ENCODE measurements at regions not wholly inside any gene's neighbourhood (a gene's known extent, or its start where the extent isn't known, plus 50 kb on each side); places are given as distances from the start of the nearest gene placed in this dataset.
A peak's percentile ranks its signal among the peaks of the same experiment; 100 is the strongest.
"Not testable (repeated sequence)": the region's sequence is repeated elsewhere in the genome, so short reads cannot be mapped to it uniquely, and the experiment has no call there.

DNA sequence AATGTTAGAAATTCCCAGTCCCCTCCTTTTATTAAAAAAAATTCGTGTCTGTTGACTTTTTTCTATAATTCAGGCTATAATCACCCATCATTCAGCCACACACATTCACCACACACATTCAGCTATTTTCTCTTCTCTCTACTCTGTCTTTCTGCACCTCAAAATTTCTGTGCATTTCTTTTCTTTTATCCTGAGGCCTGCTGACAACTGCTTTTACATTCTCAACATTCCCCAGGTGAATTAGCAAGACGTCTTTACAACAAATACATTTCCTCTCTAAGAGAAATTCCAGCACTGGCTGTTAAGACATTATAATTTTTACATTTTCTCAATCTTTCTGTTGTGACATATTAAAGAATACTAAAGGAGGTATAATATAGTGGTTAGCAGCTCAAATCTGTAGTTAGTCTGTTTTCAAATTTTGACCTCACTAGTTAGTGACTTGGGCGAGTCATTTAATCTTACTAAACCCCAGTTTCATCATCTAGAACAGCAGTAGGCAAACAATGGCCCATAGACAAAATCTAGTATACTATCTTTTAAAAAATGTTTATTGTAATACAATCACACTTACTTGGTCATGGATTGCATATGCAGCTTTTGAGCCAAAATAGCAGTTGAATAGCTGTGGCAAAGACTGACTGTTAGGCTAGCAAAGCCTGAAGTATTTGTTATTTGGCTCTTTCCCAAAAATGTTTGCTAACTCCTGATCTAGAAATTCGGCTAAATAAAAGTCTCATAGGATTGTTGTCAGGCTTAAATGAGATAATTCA lies 350.7 kb downstream of the NSUN3 start:
- peak; percentile 72 for DNase-seq (ENCODE audit: low read depth)

DNA sequence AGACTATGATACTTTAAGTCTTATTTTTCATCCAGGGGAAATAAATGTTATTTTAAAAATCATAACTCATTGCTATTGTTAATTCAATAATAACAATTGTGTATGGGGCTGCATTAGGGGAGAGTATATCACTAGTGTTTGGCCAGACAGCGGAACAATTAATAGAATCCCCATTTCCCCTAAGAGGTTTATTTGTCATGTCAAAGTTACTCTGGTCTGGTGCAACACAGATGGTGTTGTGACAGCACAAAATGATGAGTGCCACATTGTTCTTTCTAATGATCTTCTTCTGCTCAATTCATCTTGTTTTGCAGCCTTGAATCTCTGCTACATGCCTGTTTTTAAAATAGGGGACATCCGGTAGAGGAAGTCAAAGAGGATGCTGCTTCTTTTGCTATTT lies 351.6 kb downstream of the NSUN3 start:
- no peak for DNase-seq (ENCODE audit: low read depth)

GRCh38 chr3:94416768-94417167 lies 353.9 kb downstream of the NSUN3 start:
- DNase-seq (ENCODE audit: low read depth): peak; percentile 45

DNA sequence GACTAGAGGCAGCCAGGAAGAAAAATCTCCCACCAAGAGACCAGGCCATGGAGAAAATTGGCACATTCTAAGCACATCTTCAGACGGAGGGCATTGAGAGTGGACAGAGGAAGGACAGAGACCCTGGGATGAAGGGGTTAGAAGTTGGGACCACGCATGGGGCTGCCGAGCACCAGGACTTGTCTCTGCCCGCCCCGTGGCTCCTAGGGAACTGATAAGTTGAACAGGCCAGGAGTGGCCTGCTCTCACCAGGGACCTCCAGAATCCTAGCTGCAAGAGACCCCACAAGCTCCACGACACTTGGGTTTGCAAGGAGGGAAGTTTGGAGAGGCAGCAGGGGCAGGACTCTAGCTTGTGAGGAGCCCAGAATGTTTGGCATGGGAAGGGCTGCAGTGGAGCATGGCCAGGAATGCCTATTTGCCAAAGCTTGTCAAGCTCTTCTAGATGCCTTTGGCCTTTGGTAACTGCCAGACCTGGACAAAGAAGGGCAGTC lies 355.1 kb downstream of the NSUN3 start:
- DNase-seq (ENCODE audit: low read depth): no peak

- DNase-seq (ENCODE audit: low read depth): peak; percentile 45
These were observed 358.1 kb downstream of the NSUN3 start for GRCh38 chr3:94420931-94421330.

GRCh38 chr3:94423578-94423977 lies 360.7 kb downstream of the NSUN3 start:
- DNase-seq (ENCODE audit: low read depth): peak; percentile 34

GRCh38 chr3:94429517-94429916 lies 366.7 kb downstream of the NSUN3 start:
- peak; percentile 43 for DNase-seq (ENCODE audit: low read depth)

DNA sequence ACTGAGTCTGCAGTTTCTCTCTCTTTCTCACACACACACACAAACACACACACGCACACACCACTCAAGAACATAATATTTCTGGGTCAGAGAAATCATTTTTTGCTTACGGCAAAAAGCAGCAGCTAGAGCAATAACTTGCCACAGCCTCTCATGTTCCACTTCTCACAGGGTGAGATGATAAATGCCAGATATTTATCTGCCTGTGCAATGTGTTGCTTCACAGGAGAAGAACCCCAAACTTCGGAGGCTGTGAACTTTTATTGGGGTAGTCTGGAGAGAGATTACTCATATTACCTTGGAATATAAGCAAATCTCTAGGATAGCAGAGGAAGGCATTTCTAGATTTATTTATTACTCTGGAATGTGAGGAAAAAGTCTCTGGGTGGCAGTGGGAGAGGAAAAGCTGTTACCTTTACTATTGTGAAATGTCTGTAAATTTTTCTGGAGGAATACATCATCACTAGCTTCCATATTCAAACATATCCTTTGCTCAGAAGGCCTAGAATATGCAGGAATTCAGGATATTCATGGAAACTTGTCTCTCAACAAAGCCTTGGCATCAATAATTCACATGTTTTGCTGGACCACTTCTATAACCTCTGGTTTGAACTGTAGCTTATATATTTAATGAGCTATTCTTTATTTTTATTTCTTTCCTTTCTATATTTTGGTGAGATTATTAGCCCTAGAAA lies 369.2 kb downstream of the NSUN3 start:
- DNase-seq (ENCODE audit: low read depth): peak; percentile 3

DNA sequence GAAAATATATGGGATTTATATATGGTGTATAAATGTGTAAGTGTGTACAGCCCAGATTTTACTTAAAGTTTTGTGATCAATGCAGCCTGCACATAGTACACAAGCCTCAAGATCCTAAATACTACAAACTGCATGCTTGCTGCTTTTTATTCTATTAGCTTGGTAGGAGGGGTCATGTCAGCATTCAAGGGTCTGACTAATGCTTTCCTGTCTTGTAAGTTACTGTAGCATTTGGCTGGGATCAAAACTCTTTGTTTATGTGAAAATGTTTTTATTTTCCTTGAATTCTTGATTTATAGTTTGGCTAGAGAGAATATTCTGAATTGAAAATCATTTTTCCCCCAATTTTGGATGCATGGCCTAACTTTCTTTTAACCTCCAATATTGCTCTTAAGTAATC lies 370.9 kb downstream of the NSUN3 start:
- DNase-seq (ENCODE audit: low read depth): peak; percentile 37

DNA sequence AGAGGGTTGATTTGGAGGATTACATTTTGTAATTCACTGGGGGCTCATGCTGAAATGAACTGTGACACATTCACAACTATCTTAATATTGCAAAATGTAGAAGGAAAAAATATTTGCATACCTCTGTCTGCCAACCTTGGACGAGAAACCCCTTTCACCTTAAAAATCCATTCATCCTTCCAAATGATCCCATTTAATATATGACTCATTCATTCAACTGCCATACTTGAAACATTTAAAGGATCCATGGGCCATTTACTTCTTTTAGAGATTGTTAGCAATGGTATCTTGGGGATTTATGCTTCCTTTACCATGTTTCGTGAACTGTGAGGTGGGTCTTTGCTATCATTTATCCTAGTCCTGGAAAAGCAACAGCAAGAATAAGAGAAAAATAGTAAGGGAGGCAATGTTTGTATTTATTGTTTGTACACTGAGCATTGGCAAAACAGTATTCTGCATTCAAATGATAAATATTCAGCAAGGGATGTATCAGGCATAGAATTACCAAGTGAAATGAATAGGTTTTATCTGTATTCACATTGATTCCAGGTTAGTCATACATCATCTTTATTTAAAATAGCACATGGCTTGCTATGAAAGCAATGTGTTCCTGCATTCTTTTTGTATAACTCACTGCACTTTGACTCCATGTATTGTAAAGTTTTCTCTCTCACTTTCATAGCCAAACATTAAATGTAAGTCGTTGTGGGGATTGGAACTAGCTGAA lies 378.1 kb downstream of the NSUN3 start:
- DNase-seq (ENCODE audit: low read depth): peak; percentile 90

- DNase-seq (ENCODE audit: low read depth): no peak
These were observed 378.6 kb downstream of the NSUN3 start for GRCh38 chr3:94441494-94441847.

DNA sequence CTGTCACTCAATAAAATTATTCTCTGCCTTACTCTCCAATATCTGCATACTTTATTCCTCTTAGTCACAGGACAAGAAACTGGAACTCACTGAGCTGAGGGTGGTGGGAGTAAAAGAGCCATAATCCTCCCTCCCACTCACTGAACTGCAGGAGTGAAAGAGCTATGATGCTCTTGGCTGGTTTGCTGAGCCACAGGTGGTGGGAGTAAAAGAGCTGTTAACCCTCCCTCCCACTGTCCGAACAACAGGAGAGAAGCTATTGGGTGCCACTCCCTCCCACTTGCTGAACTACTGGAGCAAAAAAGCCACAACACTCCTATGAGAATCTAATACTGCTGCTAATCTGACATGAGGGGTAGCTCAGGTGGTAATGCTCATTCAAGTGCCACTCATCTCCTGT lies 391.0 kb downstream of the NSUN3 start:
- no peak for DNase-seq (ENCODE audit: low read depth)

- DNase-seq (ENCODE audit: low read depth): no peak
These were observed 396.3 kb downstream of the NSUN3 start for GRCh38 chr3:94459167-94459566.

GRCh38 chr3:94460931-94461330 lies 398.1 kb downstream of the NSUN3 start:
- no peak for DNase-seq (ENCODE audit: low read depth)

- DNase-seq (ENCODE audit: low read depth): no peak
These were observed 400.1 kb downstream of the NSUN3 start for GRCh38 chr3:94462931-94463330.

- no peak for DNase-seq (ENCODE audit: low read depth)
These were observed 409.6 kb downstream of the NSUN3 start for GRCh38 chr3:94472511-94472910.

DNA sequence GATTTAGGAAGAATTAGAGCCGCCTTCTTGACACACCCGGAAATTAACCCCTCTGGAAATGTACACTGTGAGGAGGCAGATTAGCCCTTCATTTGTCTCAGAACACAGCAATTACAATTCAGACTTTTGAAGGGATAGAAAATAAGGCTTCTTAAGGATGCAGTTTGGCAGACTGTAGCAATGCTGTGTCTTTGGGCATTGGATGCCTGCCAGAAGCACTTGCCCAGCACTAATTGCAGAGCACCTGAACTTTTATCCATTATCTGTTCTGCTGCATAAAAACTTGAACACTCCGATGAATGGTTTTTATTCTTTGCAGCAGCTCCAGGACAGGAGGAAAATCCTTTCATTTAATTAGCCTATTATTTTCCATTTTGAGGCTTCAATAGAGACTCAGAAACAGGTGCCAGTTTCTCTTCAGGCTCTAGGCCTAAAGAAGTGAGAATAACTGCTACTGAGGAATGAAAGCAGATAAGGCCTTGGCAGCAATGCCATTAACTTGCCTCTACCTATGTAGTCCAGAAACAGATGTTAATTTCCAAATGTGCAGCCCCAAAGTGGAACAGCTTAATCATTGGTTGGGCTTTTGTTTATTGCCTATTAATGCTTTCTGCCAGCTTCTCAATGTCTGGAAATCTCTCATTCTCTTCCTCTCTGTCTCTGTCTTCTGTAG lies 418.5 kb downstream of the NSUN3 start:
- no peak for DNase-seq (ENCODE audit: low read depth)

GRCh38 chr3:94482686-94483085 lies 419.8 kb downstream of the NSUN3 start:
- no peak for DNase-seq (ENCODE audit: low read depth)

GRCh38 chr3:94483403-94483802 lies 420.5 kb downstream of the NSUN3 start:
- DNase-seq (ENCODE audit: low read depth): no peak

GRCh38 chr3:94494992-94495391 lies 432.1 kb downstream of the NSUN3 start:
- no peak for DNase-seq (ENCODE audit: low read depth)

DNA sequence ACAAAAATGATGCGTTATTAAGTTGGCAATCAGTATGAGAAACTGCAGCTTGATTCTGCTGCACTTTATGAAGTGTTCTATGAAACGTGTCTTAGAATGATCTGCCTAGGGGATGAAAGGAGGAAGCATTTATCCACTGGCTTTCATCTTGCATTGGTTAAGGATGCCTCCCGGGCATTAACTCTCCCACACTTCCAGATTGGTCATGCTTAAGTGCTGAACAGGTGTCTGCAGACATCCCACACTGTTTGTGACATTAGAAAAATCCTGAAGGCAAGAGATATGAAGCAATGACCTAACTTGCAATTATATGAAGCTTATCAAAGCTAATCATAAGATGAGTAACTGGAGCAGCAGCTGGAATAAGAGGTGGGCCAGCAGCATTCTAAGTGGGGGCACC lies 437.3 kb downstream of the NSUN3 start:
- DNase-seq (ENCODE audit: low read depth): no peak

GRCh38 chr3:94507354-94507753 lies 444.5 kb downstream of the NSUN3 start:
- not testable (repeated sequence) for DNase-seq (ENCODE audit: low read depth)
